ENCODE measurements at regions not wholly inside any gene's neighbourhood (a gene's known extent, or its start where the extent isn't known, plus 50 kb on each side); places are given as distances from the start of the nearest gene placed in this dataset.

DNA sequence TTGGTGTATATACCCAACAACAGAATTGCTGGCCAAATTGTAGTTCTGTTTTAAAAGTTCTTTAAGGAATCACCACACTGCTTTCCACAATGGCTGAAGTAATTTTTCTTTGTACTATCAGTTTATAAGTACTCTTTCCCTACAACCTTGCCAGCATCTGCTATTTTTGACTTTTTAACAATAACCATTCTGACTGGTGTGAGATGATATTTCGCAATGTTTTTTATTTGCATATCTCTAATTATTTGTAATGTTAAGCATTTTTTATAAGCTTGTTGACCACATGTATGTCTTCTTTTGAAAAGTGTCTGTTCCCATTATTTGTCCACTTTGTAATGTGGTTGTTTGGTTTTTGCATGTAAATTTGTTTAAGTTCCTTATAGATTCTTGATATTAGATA, 509.9 kb upstream of the POU3F4 start:
- no peak for DNase-seq
- intact Hi-C loops (cut with DNase I), result no loop called here
- Histone ChIP-seq H3K4me3 (no peak overlapping the region), H3K4me1 (ENCODE audit: insufficient read depth) (no peaks in the 10 kb centered on the region), H3K9me3 (no peaks in the 10 kb centered on the region), H3K27ac (no peak overlapping the region), H3K27me3 (no peaks in the 10 kb centered on the region), H3K36me3 (no peaks in the 10 kb centered on the region)
- TF ChIP-seq, protein P1, sequence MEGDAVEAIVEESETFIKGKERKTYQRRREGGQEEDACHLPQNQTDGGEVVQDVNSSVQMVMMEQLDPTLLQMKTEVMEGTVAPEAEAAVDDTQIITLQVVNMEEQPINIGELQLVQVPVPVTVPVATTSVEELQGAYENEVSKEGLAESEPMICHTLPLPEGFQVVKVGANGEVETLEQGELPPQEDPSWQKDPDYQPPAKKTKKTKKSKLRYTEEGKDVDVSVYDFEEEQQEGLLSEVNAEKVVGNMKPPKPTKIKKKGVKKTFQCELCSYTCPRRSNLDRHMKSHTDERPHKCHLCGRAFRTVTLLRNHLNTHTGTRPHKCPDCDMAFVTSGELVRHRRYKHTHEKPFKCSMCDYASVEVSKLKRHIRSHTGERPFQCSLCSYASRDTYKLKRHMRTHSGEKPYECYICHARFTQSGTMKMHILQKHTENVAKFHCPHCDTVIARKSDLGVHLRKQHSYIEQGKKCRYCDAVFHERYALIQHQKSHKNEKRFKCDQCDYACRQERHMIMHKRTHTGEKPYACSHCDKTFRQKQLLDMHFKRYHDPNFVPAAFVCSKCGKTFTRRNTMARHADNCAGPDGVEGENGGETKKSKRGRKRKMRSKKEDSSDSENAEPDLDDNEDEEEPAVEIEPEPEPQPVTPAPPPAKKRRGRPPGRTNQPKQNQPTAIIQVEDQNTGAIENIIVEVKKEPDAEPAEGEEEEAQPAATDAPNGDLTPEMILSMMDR (IDR thresholded peaks at IDR 0.05), result no peak
- TF ChIP-seq POLR2A (IDR thresholded peaks at IDR 0.05) (no peak), EP300 (IDR thresholded peaks at IDR 0.05) (no peak)
- 86 to 98% (median 93%) methylated on average over 1 of the region's 1 CpG for WGBS, 3 donors

DNA sequence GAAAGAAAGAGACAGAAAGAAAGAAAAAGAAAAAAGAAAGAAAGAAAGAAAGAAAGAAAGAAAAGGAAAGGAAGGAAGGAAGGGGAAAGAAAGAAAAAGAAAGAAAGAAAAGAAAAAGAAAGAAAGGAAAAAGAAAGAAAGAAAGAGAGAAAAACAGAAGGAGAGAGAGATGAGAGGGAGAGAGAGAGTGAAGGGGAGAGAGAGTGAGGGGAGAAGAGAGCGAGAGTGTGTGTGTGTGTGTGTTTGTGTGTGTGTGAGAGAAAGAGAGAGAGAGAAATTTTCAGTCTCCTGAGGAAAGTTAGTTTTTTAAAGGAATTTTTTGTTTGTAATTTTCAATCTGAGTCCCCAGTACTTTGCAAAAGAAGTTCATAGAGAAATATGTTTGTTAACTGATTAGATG, 504.1 kb upstream of the POU3F4 start:
- Histone ChIP-seq H3K27ac (no peak overlapping the region), H3K4me1 (ENCODE audit: insufficient read depth) (no peaks in the 10 kb centered on the region), H3K9me3 (no peaks in the 10 kb centered on the region), H3K36me3 (no peaks in the 10 kb centered on the region), H3K4me3 (no peak overlapping the region), H3K27me3 (no peaks in the 10 kb centered on the region)
- no peak for DNase-seq
- intact Hi-C loops (cut with DNase I), result no loop called here
- no peak for TF ChIP-seq EP300 (IDR thresholded peaks at IDR 0.05)
- TF ChIP-seq, protein P1 (IDR thresholded peaks at IDR 0.05), result no peak
- no peak for TF ChIP-seq POLR2A (IDR thresholded peaks at IDR 0.05)
- WGBS, 3 donors, result 58 to 71% (median 61%) methylated on average over 1 of the region's 1 CpG

DNA sequence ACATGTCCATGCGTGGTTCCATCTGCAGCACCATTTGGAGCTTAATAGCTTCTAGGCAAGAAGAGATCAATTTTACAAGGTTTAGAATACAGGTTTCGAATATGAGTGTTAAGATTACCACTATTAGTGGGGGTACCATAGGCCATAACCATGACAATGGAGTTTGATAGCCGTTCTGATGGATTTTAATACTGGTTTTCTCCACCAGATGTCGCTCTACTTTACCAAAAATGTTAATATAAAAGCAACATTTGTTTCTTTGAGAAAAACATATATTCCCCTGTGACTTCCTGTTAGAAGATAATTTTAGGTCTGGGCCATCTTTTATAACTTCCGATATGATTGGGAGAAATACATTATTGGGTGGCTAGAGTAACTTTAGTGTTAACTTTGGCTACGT, 499.7 kb upstream of the POU3F4 start:
- H3K4me3 ChIP-seq, result no peak overlapping the region
- intact Hi-C loops (cut with DNase I), result no loop called here
- WGBS, 3 donors, result 55 to 64% (median 62%) methylated on average over 6 of the region's 6 CpGs
- TF ChIP-seq EP300 (IDR thresholded peaks at IDR 0.05) (no peak), POLR2A (IDR thresholded peaks at IDR 0.05) (no peak)
- TF ChIP-seq, protein P1 (IDR thresholded peaks at IDR 0.05), result no peak
- DNase-seq, result no peak
- no peak overlapping the region for H3K27ac ChIP-seq
- H3K36me3 ChIP-seq, result no peaks in the 10 kb centered on the region
- H3K9me3 ChIP-seq, result no peaks in the 10 kb centered on the region
- no peaks in the 10 kb centered on the region for H3K4me1 ChIP-seq (ENCODE audit: insufficient read depth)
- no peaks in the 10 kb centered on the region for H3K27me3 ChIP-seq

DNA sequence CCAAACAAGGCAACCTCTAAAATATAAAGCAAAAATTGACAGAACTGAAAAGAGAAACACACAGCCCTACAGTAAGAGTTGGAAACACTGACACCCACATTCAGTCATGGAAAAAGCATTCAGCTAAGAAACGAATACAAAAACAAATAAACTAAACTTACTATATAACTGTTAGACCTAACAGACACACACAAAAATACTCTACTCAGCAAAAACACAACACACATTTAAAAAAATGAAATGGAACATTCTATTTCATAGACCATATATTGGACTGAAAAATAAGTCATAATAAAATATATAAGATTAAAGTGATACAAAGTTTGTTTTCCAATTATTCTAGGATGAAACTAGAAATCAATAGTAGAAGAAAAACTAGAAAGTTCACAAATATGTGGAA, 488.8 kb upstream of the POU3F4 start:
- Histone ChIP-seq H3K36me3 (no peaks in the 10 kb centered on the region), H3K27me3 (no peaks in the 10 kb centered on the region), H3K4me3 (no peak overlapping the region), H3K9me3 (no peaks in the 10 kb centered on the region), H3K27ac (no peak overlapping the region), H3K4me1 (ENCODE audit: insufficient read depth) (no peaks in the 10 kb centered on the region)
- WGBS, 3 donors, result 21 to 44% (median 43%) methylated on average over 1 of the region's 1 CpG
- intact Hi-C loops (cut with DNase I), result no loop called here
- TF ChIP-seq, protein P1 (IDR thresholded peaks at IDR 0.05), result no peak
- TF ChIP-seq EP300 (IDR thresholded peaks at IDR 0.05) (no peak), POLR2A (IDR thresholded peaks at IDR 0.05) (no peak)
- DNase-seq, result no peak

DNA sequence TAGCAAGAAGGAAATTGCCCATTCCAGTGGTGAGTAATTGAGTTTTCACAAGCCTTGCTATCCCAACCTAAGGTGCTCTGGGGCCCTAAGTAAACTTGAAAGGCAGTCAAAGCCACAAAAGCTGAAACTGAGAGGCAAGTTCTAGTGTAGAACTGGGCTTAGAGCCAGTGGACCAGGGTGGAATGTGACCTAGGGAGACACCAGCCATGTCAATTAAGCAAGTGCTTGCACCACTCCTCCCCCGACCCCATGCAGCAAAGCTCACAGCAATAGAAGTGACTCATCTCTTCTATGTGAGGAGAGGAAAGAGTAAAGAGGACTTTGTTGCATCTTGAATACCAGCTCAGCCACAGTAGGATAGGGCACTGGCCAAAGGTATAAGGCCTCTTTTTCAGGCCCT, 486.1 kb upstream of the POU3F4 start:
- H3K27me3 ChIP-seq, result no peaks in the 10 kb centered on the region
- no peak overlapping the region for H3K4me3 ChIP-seq
- no peak overlapping the region for H3K27ac ChIP-seq
- H3K4me1 ChIP-seq (ENCODE audit: insufficient read depth), result no peaks in the 10 kb centered on the region
- WGBS, 3 donors, result 45 to 72% (median 55%) methylated on average over 1 of the region's 1 CpG
- no peaks in the 10 kb centered on the region for H3K36me3 ChIP-seq
- no peak for TF ChIP-seq EP300 (IDR thresholded peaks at IDR 0.05)
- no peak for TF ChIP-seq POLR2A (IDR thresholded peaks at IDR 0.05)
- TF ChIP-seq, protein P1 (IDR thresholded peaks at IDR 0.05), result no peak
- no peak for DNase-seq
- intact Hi-C loops (cut with DNase I), result no loop called here
- H3K9me3 ChIP-seq, result no peaks in the 10 kb centered on the region

Data from ovary (tissue), 7 donors.